B cell (primary cell): ENCODE measurements at regions not wholly inside any gene's neighbourhood (a gene's known extent, or its start where the extent isn't known, plus 50 kb on each side); places are given as distances from the start of the nearest gene placed in this dataset.

Experiments used
- ATAC-seq: fragments of 200-7000 bp; cut with Tn5 transposase; one replicate; pipeline ENCODE4 v1.10.0; 2021; ENCODE audit warnings: low read depth, mild to moderate bottlenecking, moderate number of reproducible peaks, moderate library complexity
- CTCF ChIA-PET: fragments of 350-600 bp; sonication (Branson Sonifier 250); formaldehyde crosslinking; loops from one replicate; lab custom pipeline; 2021; ENCODE audit warnings: antibody characterized with exemption, inconsistent platforms; lab: Charles Lee
- POLR2A ChIA-PET: fragments of 350-600 bp; sonication (Branson Sonifier 250); formaldehyde crosslinking; loops from one replicate; lab custom pipeline; 2021; ENCODE audit warnings: antibody characterized with exemption; lab: Charles Lee
- DNase-seq: peaks from one replicate; pipeline ENCODE4 v3.0.0; 2013
- H2AFZ ChIP-seq: 2 replicates; pipeline ENCODE4 v1.6.1; 2012; ENCODE audit warnings: mild to moderate bottlenecking, low read depth, low read length; ENCODE audit not compliant: insufficient read depth, poor library complexity, severe bottlenecking
- H3K27ac ChIP-seq, 2 donors: 1 replicate in 1 of 2; 2 replicates in 1 of 2; pipeline ENCODE4 v1.5.1; 2012 to 2013; ENCODE audit warnings: low read length in 2 of 2, mild to moderate bottlenecking in 2 of 2, moderate library complexity in 1 of 2
- H3K27me3 ChIP-seq, 4 experiments: fragments of 200-600 bp in 1 of 4; sonication (generic) in 1 of 4; replicated peaks in 1 of 4; 1 replicate in 2 of 4; 2 replicates in 2 of 4; pipeline versions ENCODE4 v1.6.1 to v1.7.0; 2013 to 2016; ENCODE audit warnings: low read length in 3 of 4, mild to moderate bottlenecking in 2 of 4, mixed read lengths in 1 of 4, moderate library complexity in 1 of 4; ENCODE audit not compliant: insufficient read depth in 4 of 4, control insufficient read depth in 3 of 4; ENCODE audit errors: control extremely low read depth in 1 of 4
- H3K36me3 ChIP-seq, 2 experiments: replicated peaks in 1 of 2; 1 replicate in 1 of 2; 2 replicates in 1 of 2; pipeline versions ENCODE4 v1.6.1 to v1.7.1; 2013; ENCODE audit warnings: low read length in 1 of 2; ENCODE audit not compliant: insufficient read depth in 2 of 2, control insufficient read depth in 1 of 2; ENCODE audit errors: control extremely low read depth in 1 of 2, extremely low read depth in 1 of 2
- H3K4me1 ChIP-seq, 2 donors: fragments of 200-600 bp in 1 of 2; sonication (generic) in 1 of 2; 1 replicate in 1 of 2; 2 replicates in 1 of 2; pipeline versions ENCODE4 v1.5.1 to v1.6.1; 2013 to 2017; ENCODE audit warnings: low read length in 2 of 2; ENCODE audit not compliant: control insufficient read depth in 2 of 2, insufficient read depth in 2 of 2
- H3K4me2 ChIP-seq: replicated peaks from 2 replicates; pipeline ENCODE3; 2012; ENCODE audit warnings: mild to moderate bottlenecking, low read depth, low read length; ENCODE audit not compliant: poor library complexity, severe bottlenecking
- H3K4me3 ChIP-seq, 5 experiments: fragments of 200-600 bp in 1 of 5; sonication (generic) in 1 of 5; 1 replicate in 3 of 5; 2 replicates in 2 of 5; pipeline versions ENCODE4 v1.5.1 to v1.7.0; 2011 to 2016; ENCODE audit warnings: low read length in 4 of 5, mild to moderate bottlenecking in 4 of 5, low read depth in 2 of 5, control low read depth in 1 of 5, moderate library complexity in 1 of 5; ENCODE audit not compliant: insufficient read depth in 1 of 5; ENCODE audit errors: control extremely low read depth in 1 of 5, extremely low read depth in 1 of 5
- H3K79me2 ChIP-seq: fragments of 200-600 bp; sonication (generic); one replicate; pipeline ENCODE4 v1.6.0; 2016; ENCODE audit warnings: low read length; ENCODE audit not compliant: control insufficient read depth, insufficient read depth
- H3K9ac ChIP-seq: fragments of 200-600 bp; sonication (generic); 2 replicates; pipeline ENCODE4 v1.6.1; 2017; ENCODE audit warnings: mild to moderate bottlenecking, low read length, moderate library complexity
- H3K9me3 ChIP-seq, 3 donors: one replicate each; pipeline versions ENCODE4 v1.6.1 to v1.7.1; 2013; ENCODE audit warnings: low read length in 2 of 3; ENCODE audit not compliant: control insufficient read depth in 2 of 3, insufficient read depth in 1 of 3; ENCODE audit errors: control extremely low read depth in 1 of 3
- H4K20me1 ChIP-seq: 2 replicates; pipeline ENCODE4 v1.6.0; 2012; ENCODE audit warnings: mild to moderate bottlenecking, low read length; ENCODE audit not compliant: insufficient read depth, control insufficient read depth, poor library complexity, severe bottlenecking
- H3K27ac Mint-ChIP-seq: one replicate; pipeline ENCODE4 v1.8.0; 2021; ENCODE audit warnings: mixed read lengths
- H3K27me3 Mint-ChIP-seq: one replicate; pipeline ENCODE4 v1.8.0; 2021; ENCODE audit warnings: mixed read lengths
- H3K4me1 Mint-ChIP-seq: one replicate; pipeline ENCODE4 v1.8.0; 2021; ENCODE audit warnings: mixed read lengths
- H3K4me3 Mint-ChIP-seq: one replicate; pipeline ENCODE4 v1.8.0; 2021; ENCODE audit warnings: mixed read lengths
- H3K9me3 Mint-ChIP-seq: one replicate; pipeline ENCODE4 v1.8.0; 2022; ENCODE audit warnings: mixed read lengths; ENCODE audit not compliant: insufficient read depth
- EZH2 ChIP-seq: IDR thresholded peaks from 2 replicates; pipeline ENCODE4 v1.6.1; 2012; ENCODE audit warnings: borderline replicate concordance, low read depth, mild to moderate bottlenecking, moderate library complexity, low read length; ENCODE audit not compliant: insufficient read depth, poor library complexity, severe bottlenecking
- WGBS: methylation state at CpG from one replicate; pipeline ENCODE4 v1.1.5; 2013; ENCODE audit warnings: missing lambda C conversion rate; ENCODE audit not compliant: insufficient coverage; 5-methylcytosine and 5-hydroxymethylcytosine counted together
- intact Hi-C: fragments of 100-400 bp; cut with micrococcal nuclease; formaldehyde crosslinking; loops from one replicate; pipeline ENCODE4 v1.10.0; 2022
- TF ChIP-seq, protein P1 (sequence below): fragments of 200-600 bp; IDR thresholded peaks from one replicate; pipeline ENCODE4 v1.8.0; 2022; ENCODE audit warnings: antibody characterized with exemption, mild to moderate bottlenecking

DNA sequence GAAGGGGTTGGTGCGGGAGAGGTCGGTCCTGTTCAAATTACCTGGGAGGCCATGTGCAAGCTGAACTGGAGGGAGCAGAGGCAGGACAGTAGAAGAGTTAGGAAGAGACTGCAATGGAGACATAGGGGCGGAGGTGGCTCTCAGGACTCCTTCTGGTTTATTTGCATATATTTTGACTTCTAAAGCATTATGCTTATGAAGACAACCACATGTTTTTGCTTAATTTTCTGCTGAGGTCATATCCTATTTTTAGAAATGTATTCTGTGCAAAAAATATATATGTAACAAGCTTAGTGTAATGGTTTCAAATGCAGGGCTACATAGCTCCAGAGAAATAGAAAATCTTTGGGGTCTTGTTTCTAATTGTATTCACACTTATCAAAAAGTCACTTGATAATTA is 137.0 kb upstream of the MDM1 start:
- H3K27me3 Mint-ChIP-seq: peaks cover 5% of the 10 kb centered on the region
- Histone ChIP-seq H3K27ac (no peak overlapping the region), H3K9me3 (no peaks in the 10 kb centered on the region), H2AFZ (no peak overlapping the region), H3K4me3 (no peak overlapping the region), H3K36me3 (no peaks in the 10 kb centered on the region), H3K9ac (no peak overlapping the region), H3K4me1 (no peaks in the 10 kb centered on the region), H3K79me2 (no peaks in the 10 kb centered on the region), H3K4me2 (no peak overlapping the region), H4K20me1 (no peaks in the 10 kb centered on the region), H3K27me3 (no peaks in the 10 kb centered on the region)
- POLR2A ChIA-PET: interaction anchor here (0.6 kb wide), 1 partner anchor 110 kb away, joined by 3 read pairs; no protein-coding TSS in a partner anchor
- CTCF ChIA-PET: interaction anchor here (0.9 kb wide), 1 partner anchor 472 kb away, joined by 3 read pairs; no protein-coding TSS in a partner anchor
- peaks cover 3% of the 10 kb centered on the region for H3K4me1 Mint-ChIP-seq
- 95% methylated on average over 2 of the region's 3 CpGs for WGBS
- no peak overlapping the region for H3K4me3 Mint-ChIP-seq
- H3K9me3 Mint-ChIP-seq: no peaks in the 10 kb centered on the region
- H3K27ac Mint-ChIP-seq: no peak overlapping the region
- no peak for DNase-seq
- TF ChIP-seq EZH2: no peak
- TF ChIP-seq, protein P1, sequence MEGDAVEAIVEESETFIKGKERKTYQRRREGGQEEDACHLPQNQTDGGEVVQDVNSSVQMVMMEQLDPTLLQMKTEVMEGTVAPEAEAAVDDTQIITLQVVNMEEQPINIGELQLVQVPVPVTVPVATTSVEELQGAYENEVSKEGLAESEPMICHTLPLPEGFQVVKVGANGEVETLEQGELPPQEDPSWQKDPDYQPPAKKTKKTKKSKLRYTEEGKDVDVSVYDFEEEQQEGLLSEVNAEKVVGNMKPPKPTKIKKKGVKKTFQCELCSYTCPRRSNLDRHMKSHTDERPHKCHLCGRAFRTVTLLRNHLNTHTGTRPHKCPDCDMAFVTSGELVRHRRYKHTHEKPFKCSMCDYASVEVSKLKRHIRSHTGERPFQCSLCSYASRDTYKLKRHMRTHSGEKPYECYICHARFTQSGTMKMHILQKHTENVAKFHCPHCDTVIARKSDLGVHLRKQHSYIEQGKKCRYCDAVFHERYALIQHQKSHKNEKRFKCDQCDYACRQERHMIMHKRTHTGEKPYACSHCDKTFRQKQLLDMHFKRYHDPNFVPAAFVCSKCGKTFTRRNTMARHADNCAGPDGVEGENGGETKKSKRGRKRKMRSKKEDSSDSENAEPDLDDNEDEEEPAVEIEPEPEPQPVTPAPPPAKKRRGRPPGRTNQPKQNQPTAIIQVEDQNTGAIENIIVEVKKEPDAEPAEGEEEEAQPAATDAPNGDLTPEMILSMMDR: no peak
- intact Hi-C loops: no loop called here
- no peak for ATAC-seq

DNA sequence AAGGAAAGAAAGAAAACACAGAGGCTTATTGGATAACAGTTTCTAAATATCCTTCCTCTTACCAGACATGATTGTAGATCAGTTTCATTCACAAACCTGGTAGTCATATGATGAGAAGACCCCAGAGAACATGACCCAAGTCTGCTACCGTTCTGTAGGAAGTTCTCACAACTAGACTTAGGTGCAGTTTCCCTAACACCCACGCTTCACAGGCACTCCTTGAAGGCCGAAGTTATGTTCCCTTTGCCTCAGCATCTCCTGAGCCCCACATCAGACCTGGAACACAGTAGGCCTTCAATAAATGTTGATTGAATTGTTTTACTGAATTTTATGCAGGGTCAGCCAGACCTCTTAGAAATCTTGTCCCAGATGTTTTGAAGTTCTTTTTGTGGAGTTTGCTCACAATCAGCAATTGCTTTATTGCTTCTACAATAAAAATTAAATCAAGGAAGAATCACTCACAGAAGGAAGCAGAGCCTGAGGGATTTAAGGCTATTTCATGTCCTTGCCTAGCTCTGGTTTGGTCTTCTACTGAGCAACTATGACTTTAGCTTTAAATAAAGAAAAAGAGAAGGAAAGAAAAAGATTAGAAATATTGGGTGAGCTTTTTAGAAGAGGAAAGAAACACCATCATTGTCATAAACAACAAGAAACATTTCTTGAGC is 138.6 kb upstream of the MDM1 start:
- no peak for DNase-seq

More for the DNA sequence above, 138.6 kb upstream of the MDM1 start:
- Histone ChIP-seq H3K9me3 (no peaks in the 10 kb centered on the region), H3K4me2 (no peak overlapping the region), H3K36me3 (no peaks in the 10 kb centered on the region), H3K27ac (no peak overlapping the region), H4K20me1 (no peaks in the 10 kb centered on the region), H2AFZ (no peak overlapping the region), H3K9ac (no peak overlapping the region), H3K79me2 (no peaks in the 10 kb centered on the region), H3K4me3 (no peak overlapping the region), H3K4me1 (no peaks in the 10 kb centered on the region), H3K27me3 (no peaks in the 10 kb centered on the region)
- H3K4me1 Mint-ChIP-seq: peaks cover 3% of the 10 kb centered on the region
- ChIA-PET CTCF (no interaction called here), POLR2A (interaction anchor here (0.6 kb wide), 1 partner anchor 276 kb away, joined by 4 read pairs; no protein-coding TSS in a partner anchor)
- no peak overlapping the region for H3K4me3 Mint-ChIP-seq
- no peaks in the 10 kb centered on the region for H3K9me3 Mint-ChIP-seq
- peaks cover 5% of the 10 kb centered on the region for H3K27me3 Mint-ChIP-seq
- no CpG with 5 or more reads among the region's 3 CpGs for WGBS
- intact Hi-C loops: no loop called here
- TF ChIP-seq, protein P1: no peak
- TF ChIP-seq EZH2: no peak
- no peak for ATAC-seq
- H3K27ac Mint-ChIP-seq: no peak overlapping the region
